Adrenal gland (tissue), 5 donors: ENCODE measurements at regions not wholly inside any gene's neighbourhood (a gene's known extent, or its start where the extent isn't known, plus 50 kb on each side); places are given as distances from the start of the nearest gene placed in this dataset.

Experiments
- POLR2A ChIP-seq, 2 donors: fragments of 450-650 bp; IDR thresholded peaks; one replicate each; pipeline ENCODE4 v1.6.1; 2017; ENCODE audit warnings: antibody characterized with exemption in 2 of 2, mild to moderate bottlenecking in 2 of 2, moderate library complexity in 1 of 2
- TF ChIP-seq, protein P1 (sequence below), 6 experiments: fragments of 450-650 bp in 4 of 6; fragments of 200-600 bp in 2 of 6; sonication (generic) in 1 of 6; IDR thresholded peaks; 1 replicate in 5 of 6; 2 replicates in 1 of 6; pipeline versions ENCODE4 v1.5.1 to v1.8.0; 2016 to 2021; ENCODE audit warnings: antibody characterized with exemption in 6 of 6, mild to moderate bottlenecking in 2 of 6, moderate library complexity in 1 of 6
- donor health status: DM: no; HTN: no; CAD: no.

DNA sequence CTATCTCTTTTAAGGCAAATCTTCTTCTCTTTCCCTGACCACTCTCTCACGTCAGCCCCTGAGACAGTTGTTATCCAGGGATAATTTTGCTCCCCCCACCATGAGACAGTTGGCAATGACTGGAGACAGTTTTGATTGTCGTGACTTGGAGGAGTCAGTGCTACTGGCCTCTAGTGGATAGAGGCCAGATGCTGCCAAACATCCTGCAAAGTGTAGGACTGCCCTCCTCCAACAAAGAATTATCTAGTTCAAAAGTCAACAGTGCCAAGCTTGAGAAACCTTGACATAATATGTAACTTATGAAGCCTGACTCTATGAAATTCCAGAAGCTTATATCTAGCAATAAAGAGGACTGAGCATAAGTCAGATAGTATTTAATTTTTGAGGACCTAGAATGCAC is 502.1 kb upstream of the IGFBP7 start:
- TF ChIP-seq, protein P1, sequence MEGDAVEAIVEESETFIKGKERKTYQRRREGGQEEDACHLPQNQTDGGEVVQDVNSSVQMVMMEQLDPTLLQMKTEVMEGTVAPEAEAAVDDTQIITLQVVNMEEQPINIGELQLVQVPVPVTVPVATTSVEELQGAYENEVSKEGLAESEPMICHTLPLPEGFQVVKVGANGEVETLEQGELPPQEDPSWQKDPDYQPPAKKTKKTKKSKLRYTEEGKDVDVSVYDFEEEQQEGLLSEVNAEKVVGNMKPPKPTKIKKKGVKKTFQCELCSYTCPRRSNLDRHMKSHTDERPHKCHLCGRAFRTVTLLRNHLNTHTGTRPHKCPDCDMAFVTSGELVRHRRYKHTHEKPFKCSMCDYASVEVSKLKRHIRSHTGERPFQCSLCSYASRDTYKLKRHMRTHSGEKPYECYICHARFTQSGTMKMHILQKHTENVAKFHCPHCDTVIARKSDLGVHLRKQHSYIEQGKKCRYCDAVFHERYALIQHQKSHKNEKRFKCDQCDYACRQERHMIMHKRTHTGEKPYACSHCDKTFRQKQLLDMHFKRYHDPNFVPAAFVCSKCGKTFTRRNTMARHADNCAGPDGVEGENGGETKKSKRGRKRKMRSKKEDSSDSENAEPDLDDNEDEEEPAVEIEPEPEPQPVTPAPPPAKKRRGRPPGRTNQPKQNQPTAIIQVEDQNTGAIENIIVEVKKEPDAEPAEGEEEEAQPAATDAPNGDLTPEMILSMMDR (IDR thresholded peaks at IDR 0.05): no peak
- TF ChIP-seq POLR2A (IDR thresholded peaks at IDR 0.05): no peak
